ENCODE measurements at regions not wholly inside any gene's neighbourhood (a gene's known extent, or its start where the extent isn't known, plus 50 kb on each side); places are given as distances from the start of the nearest gene placed in this dataset.

DNA sequence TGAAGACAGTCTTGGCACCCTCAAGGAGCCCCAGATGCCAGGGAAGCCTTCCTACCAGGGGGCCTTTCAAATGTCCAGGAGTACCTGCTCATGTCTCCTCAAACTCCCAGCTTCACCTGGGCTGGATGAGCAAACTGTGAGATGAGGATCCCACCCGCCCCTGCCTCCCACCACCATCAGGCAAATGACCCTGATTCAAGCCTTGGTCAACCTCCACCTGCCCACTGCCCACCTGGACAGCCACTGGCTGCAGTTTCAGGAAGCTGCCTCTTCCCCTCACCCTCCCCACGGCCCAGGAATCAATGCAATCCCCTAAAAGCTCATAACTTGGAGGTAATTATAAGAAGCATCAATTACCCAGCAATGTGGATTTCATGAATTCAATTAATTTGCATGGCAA lies 122.7 kb downstream of the BUD13 start:
- TF ChIP-seq CTCF (IDR thresholded peaks at IDR 0.05; ENCODE audit: insufficient read depth, low read length, poor library complexity, severe bottlenecking) = no peak
- Histone ChIP-seq H3K36me3 (ENCODE audit: control insufficient read depth, insufficient read depth, low read length) (no peaks in the 10 kb centered on the region), H3K4me3 (replicated peaks; ENCODE audit: low read depth, low read length) (no peak overlapping the region), H3K27me3 (replicated peaks; ENCODE audit: control insufficient read depth, insufficient read depth, low read length) (peaks cover 2% of the 10 kb centered on the region; the same call in 1 of the 2 replicates)
- no peak for DNase-seq (ENCODE audit: extremely low read depth, insufficient read length)

GRCh38 chr11:116649268-116649667 lies 123.5 kb downstream of the BUD13 start:
- Histone ChIP-seq H3K27me3 (replicated peaks; ENCODE audit: control insufficient read depth, insufficient read depth, low read length) (peaks cover 2% of the 10 kb centered on the region), H3K4me3 (replicated peaks; ENCODE audit: low read depth, low read length) (no peak overlapping the region), H3K36me3 (ENCODE audit: control insufficient read depth, insufficient read depth, low read length) (no peaks in the 10 kb centered on the region)
- TF ChIP-seq CTCF (IDR thresholded peaks at IDR 0.05; ENCODE audit: insufficient read depth, low read length, poor library complexity, severe bottlenecking) = no peak
- no peak for DNase-seq (ENCODE audit: extremely low read depth, insufficient read length)

GRCh38 chr11:116648247-116649174 lies 124.3 kb downstream of the BUD13 start:
- no peak for TF ChIP-seq CTCF (IDR thresholded peaks at IDR 0.05; ENCODE audit: insufficient read depth, low read length, poor library complexity, severe bottlenecking)
- DNase-seq (ENCODE audit: extremely low read depth, insufficient read length) = no peak
- Histone ChIP-seq H3K36me3 (ENCODE audit: control insufficient read depth, insufficient read depth, low read length) (no peaks in the 10 kb centered on the region), H3K4me3 (replicated peaks; ENCODE audit: low read depth, low read length) (no peak overlapping the region), H3K27me3 (replicated peaks; ENCODE audit: control insufficient read depth, insufficient read depth, low read length) (peaks cover 2% of the 10 kb centered on the region)

- H3K36me3 ChIP-seq (ENCODE audit: control insufficient read depth, insufficient read depth, low read length) = no peaks in the 10 kb centered on the region
- H3K27me3 ChIP-seq (replicated peaks; ENCODE audit: control insufficient read depth, insufficient read depth, low read length) = peaks cover 2% of the 10 kb centered on the region
- TF ChIP-seq CTCF (IDR thresholded peaks at IDR 0.05; ENCODE audit: insufficient read depth, low read length, poor library complexity, severe bottlenecking) = no peak
- H3K4me3 ChIP-seq (replicated peaks; ENCODE audit: low read depth, low read length) = no peak overlapping the region
- DNase-seq (ENCODE audit: extremely low read depth, insufficient read length) = no peak
Measured at GRCh38 chr11:116647305-116648080, 125.3 kb downstream of the BUD13 start.

DNA sequence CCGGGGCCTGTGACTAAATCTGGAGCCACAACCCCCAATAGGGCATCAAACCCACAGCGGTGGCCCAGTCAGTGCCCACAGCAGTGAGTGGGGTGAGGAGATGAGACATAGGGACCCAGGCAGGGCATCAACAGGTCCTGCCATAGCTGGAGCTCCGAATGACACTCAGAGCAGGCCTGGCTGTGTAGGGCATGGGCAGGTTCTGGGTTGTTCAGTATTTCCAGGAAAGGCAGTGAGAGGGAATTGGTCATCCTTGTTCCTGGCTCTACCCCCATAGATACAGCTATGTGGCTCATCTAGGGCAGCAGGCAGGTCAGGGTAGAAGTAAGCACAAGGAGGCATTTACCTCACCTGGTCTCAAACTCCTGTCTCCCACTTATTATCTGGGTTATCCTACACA lies 126.6 kb downstream of the BUD13 start:
- Histone ChIP-seq H3K36me3 (ENCODE audit: control insufficient read depth, insufficient read depth, low read length) (no peaks in the 10 kb centered on the region), H3K27me3 (replicated peaks; ENCODE audit: control insufficient read depth, insufficient read depth, low read length) (no peaks in the 10 kb centered on the region; the same call in none of the 2 replicates), H3K4me3 (replicated peaks; ENCODE audit: low read depth, low read length) (no peak overlapping the region)
- no peak for TF ChIP-seq CTCF (IDR thresholded peaks at IDR 0.05; ENCODE audit: insufficient read depth, low read length, poor library complexity, severe bottlenecking)
- no peak for DNase-seq (ENCODE audit: extremely low read depth, insufficient read length)
